ENCODE measurements at regions not wholly inside any gene's neighbourhood (a gene's known extent, or its start where the extent isn't known, plus 50 kb on each side); places are given as distances from the start of the nearest gene placed in this dataset.

DNA sequence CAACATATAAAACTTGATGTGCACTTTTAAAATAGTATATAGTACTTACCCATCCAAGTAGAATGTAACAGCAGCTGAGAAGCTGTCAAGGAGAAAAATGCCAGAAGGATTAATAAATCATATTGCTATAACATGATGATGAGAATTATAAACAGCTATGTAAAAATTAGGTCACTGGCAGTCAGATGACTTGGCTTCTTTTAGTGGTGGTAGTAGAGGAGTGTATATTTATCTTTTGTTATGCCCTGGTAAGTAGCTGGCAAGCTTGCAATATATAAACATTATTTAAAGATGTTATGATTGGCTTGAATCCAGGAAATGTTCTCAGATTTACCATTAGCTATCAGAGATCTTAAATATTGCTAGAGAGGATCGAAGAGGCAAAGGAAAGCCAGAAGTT is 471.0 kb upstream of the MGAT4C start:
- Histone ChIP-seq H3K27ac (no peak overlapping the region), H3K4me3 (no peak overlapping the region), H3K36me3 (no peaks in the 10 kb centered on the region), H3K4me1 (peaks cover 0 to 14% (median 0%) of the 10 kb centered on the region in 4 donors), H3K9me3 (no peaks in the 10 kb centered on the region), H3K27me3 (no peaks in the 10 kb centered on the region)
- DNase-seq, result no peak
- WGBS, 2 donors, result 16 to 61% methylated on average over 1 of the region's 1 CpG
- intact Hi-C loops (cut with DNase I), result no loop called here
- TF ChIP-seq POLR2A (IDR thresholded peaks at IDR 0.05) (no peak), POLR2AphosphoS5 (IDR thresholded peaks at IDR 0.05) (peak in 2 of 4 donors; percentile 39 to 41)
- TF ChIP-seq, protein P1, sequence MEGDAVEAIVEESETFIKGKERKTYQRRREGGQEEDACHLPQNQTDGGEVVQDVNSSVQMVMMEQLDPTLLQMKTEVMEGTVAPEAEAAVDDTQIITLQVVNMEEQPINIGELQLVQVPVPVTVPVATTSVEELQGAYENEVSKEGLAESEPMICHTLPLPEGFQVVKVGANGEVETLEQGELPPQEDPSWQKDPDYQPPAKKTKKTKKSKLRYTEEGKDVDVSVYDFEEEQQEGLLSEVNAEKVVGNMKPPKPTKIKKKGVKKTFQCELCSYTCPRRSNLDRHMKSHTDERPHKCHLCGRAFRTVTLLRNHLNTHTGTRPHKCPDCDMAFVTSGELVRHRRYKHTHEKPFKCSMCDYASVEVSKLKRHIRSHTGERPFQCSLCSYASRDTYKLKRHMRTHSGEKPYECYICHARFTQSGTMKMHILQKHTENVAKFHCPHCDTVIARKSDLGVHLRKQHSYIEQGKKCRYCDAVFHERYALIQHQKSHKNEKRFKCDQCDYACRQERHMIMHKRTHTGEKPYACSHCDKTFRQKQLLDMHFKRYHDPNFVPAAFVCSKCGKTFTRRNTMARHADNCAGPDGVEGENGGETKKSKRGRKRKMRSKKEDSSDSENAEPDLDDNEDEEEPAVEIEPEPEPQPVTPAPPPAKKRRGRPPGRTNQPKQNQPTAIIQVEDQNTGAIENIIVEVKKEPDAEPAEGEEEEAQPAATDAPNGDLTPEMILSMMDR (IDR thresholded peaks at IDR 0.05), result no peak

DNA sequence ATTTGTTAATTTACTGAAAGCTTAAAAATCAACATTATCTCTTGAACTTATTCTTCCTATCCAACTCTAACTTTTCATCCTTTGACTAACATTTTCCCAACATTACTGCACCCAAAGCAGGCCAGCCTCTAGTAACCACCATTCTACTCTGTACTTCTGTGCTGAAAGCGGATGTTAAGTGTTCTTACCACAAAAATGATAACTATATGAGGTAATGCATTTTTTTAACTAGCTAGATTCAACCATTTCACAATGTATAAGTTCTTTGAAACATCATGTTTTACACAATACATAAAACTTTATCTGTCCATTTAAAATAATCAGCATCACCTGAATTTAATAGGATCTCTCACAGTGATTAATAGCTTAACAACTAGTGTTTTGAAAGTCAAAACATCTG is 468.5 kb upstream of the MGAT4C start:
- intact Hi-C loops (cut with DNase I), result no loop called here
- WGBS, 2 donors, result 81 to 87% methylated on average over 1 of the region's 1 CpG
- DNase-seq, result no peak
- Histone ChIP-seq H3K27me3 (no peaks in the 10 kb centered on the region), H3K9me3 (no peaks in the 10 kb centered on the region), H3K36me3 (no peaks in the 10 kb centered on the region), H3K4me1 (peaks cover 0 to 14% (median 0%) of the 10 kb centered on the region in 4 donors), H3K27ac (no peak overlapping the region), H3K4me3 (no peak overlapping the region)
- TF ChIP-seq POLR2A (IDR thresholded peaks at IDR 0.05) (no peak), EP300 (IDR thresholded peaks at IDR 0.05) (no peak), POLR2AphosphoS5 (IDR thresholded peaks at IDR 0.05) (no peak)
- TF ChIP-seq, protein P1 (IDR thresholded peaks at IDR 0.05), result no peak

DNA sequence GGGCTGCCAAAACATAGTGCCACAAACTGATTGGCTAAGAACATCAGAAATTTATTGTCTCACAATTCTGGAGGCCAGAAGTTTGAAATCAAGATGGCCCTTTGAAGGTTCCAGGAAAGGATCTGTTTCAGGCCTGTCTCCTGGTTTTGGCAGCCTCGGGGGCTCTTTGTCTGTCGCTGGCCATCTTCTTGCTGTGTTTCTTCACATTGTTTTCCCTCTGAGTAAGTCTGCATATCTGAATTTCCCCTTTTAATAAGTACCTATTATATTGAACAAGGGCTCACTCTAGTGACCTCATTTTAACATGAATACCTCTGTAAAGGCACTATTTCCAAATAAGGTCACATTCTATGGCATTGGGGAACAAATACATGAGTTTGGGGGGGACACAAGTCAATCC is 467.1 kb upstream of the MGAT4C start:
- Histone ChIP-seq H3K27ac (no peak overlapping the region), H3K4me1 (peaks cover 0 to 14% (median 0%) of the 10 kb centered on the region in 4 donors), H3K4me3 (no peak overlapping the region), H3K9me3 (peaks cover 0 to 2% (median 0%) of the 10 kb centered on the region in 4 donors), H3K27me3 (no peaks in the 10 kb centered on the region), H3K36me3 (no peaks in the 10 kb centered on the region)
- TF ChIP-seq POLR2AphosphoS5 (IDR thresholded peaks at IDR 0.05), result no peak
- no peak for TF ChIP-seq POLR2A (IDR thresholded peaks at IDR 0.05)
- no peak for TF ChIP-seq EP300 (IDR thresholded peaks at IDR 0.05)
- TF ChIP-seq, protein P1 (IDR thresholded peaks at IDR 0.05), result no peak
- no peak for DNase-seq
- intact Hi-C loops (cut with DNase I), result no loop called here
- 74 to 80% methylated on average over 2 of the region's 2 CpGs for WGBS, 2 donors

DNA sequence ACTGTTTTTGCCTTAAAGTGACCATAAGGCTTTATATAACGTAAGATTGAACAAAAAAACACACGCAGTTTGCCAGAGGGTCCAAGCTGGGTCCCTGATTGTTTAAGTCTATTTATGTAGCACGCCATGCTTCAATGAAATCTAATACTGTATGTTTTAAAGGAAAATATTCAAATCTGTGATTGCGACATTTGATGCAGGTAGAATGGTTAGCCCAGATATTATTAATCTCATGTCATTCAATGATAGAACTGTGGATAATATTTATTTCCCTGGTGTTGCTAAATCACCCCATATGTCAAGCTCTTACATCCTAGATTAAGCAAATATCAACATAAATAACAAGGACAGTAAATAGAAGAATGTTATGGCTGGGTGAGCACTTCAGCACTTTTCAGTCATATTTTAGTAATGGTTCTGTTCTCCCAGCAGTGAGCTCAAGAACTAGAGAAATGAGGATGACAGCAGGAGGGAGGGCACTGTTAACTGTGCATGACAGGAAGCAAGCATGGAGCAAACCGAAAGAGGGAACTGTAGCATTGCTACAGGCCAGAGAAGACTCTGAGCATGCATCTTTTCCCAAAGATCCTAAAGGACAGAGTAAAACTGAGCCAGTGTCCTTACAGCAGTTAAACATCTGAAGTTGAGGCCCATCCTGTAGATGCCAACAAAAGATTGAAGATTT is 465.7 kb upstream of the MGAT4C start:
- DNase-seq, result no peak
- no peak overlapping the region for H3K4me3 ChIP-seq
- H3K36me3 ChIP-seq, result no peaks in the 10 kb centered on the region
- H3K27ac ChIP-seq, result no peak overlapping the region
- TF ChIP-seq EP300 (IDR thresholded peaks at IDR 0.05), result no peak
- 76 to 79% methylated on average over 5 of the region's 5 CpGs for WGBS, 2 donors
- no peaks in the 10 kb centered on the region for H3K27me3 ChIP-seq
- H3K4me1 ChIP-seq, result peaks cover 0 to 7% (median 0%) of the 10 kb centered on the region in 4 donors
- H3K9me3 ChIP-seq, result peaks cover 0 to 2% (median 0%) of the 10 kb centered on the region in 4 donors
- intact Hi-C loops (cut with DNase I), result no loop called here

DNA sequence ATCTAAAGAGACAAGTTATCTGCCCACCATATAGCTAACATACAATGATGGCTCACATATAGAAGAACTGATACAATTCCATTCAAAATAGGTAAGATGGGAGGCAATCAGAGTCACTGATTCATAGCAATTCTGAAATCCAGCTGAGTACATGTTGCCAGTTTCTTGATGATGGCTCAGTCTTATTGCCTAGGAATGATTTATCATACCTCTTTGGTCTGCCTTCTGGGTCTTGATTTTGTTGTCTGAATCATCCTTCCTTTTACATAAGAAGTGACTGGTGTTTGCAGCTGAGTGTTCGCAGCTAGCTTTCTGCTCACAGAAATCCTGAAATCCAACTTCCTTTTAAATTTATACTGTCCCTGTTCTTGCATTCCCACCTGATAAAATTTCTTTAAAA is 463.2 kb upstream of the MGAT4C start:
- no peak for DNase-seq
- no peaks in the 10 kb centered on the region for H3K4me1 ChIP-seq
- H3K4me3 ChIP-seq, result no peak overlapping the region
- TF ChIP-seq EP300 (IDR thresholded peaks at IDR 0.05) (no peak), POLR2AphosphoS5 (IDR thresholded peaks at IDR 0.05) (no peak), POLR2A (IDR thresholded peaks at IDR 0.05) (no peak)
- TF ChIP-seq, protein P1 (IDR thresholded peaks at IDR 0.05), result no peak
- H3K27me3 ChIP-seq, result no peaks in the 10 kb centered on the region
- intact Hi-C loops (cut with DNase I), result no loop called here
- H3K36me3 ChIP-seq, result no peaks in the 10 kb centered on the region
- 92 to 93% methylated on average over 1 of the region's 1 CpG for WGBS, 2 donors
- no peak overlapping the region for H3K27ac ChIP-seq
- H3K9me3 ChIP-seq, result peaks cover 0 to 2% (median 0%) of the 10 kb centered on the region in 4 donors
